GM12878 (cell line): ENCODE measurements at regions not wholly inside any gene's neighbourhood (a gene's known extent, or its start where the extent isn't known, plus 50 kb on each side); places are given as distances from the start of the nearest gene placed in this dataset.

Experiments
- JUNB ChIP-seq: IDR thresholded peaks from 2 replicates; pipeline ENCODE4 v1.6.1; 2016; ENCODE audit warnings: antibody characterized with exemption, mild to moderate bottlenecking
- MAX ChIP-seq: IDR thresholded peaks from 2 replicates; pipeline ENCODE4 v1.6.1; 2012; ENCODE audit warnings: low read depth, low read length, improper control_type of control experiment
- POLR2A ChIP-seq: IDR thresholded peaks from 2 replicates; pipeline ENCODE4 v1.6.1; 2011; ENCODE audit warnings: low read depth, mild to moderate bottlenecking, low read length
- SRF ChIP-seq, 2 experiments: IDR thresholded peaks; 2 replicates each; pipeline ENCODE4 v1.6.1; 2011; ENCODE audit warnings: low read depth in 2 of 2, low read length in 2 of 2, mild to moderate bottlenecking in 1 of 2, moderate library complexity in 1 of 2
- TCF7 ChIP-seq: IDR thresholded peaks from 2 replicates; pipeline ENCODE4 v1.6.1; 2014; ENCODE audit warnings: antibody characterized with exemption, borderline replicate concordance

- no peak for TF ChIP-seq JUNB
- no peak for TF ChIP-seq POLR2A
- no peak for TF ChIP-seq TCF7
- TF ChIP-seq MAX = no peak
- no peak for TF ChIP-seq SRF (IDR thresholded peaks at IDR 0.05; ENCODE audit: low read depth in 2 of 2, low read length in 2 of 2)
These were observed 493.9 kb upstream of the NDST4 start for GRCh38 chr4:115607311-115607710.
